ENCODE measurements at regions not wholly inside any gene's neighbourhood (a gene's known extent, or its start where the extent isn't known, plus 50 kb on each side); places are given as distances from the start of the nearest gene placed in this dataset.

- intact Hi-C loops (cut with DNase I), result loop anchor here (5.0 kb wide), 1 partner anchor 1734 kb away; no protein-coding TSS in a partner anchor
- no peak for ATAC-seq
- DNase-seq (ENCODE audit: low spot score), result no peak
Observed at GRCh38 chr1:29543586-29543985, 307.3 kb downstream of the PTPRU start.

- intact Hi-C loops (cut with DNase I), result loop anchor here (5.0 kb wide), 1 partner anchor 1735 kb away; no protein-coding TSS in a partner anchor
- DNase-seq (ENCODE audit: low spot score), result no peak
- ATAC-seq, result no peak
Observed at GRCh38 chr1:29542548-29542947, 306.2 kb downstream of the PTPRU start.

GRCh38 chr1:29541631-29542030 lies 305.3 kb downstream of the PTPRU start:
- intact Hi-C loops (cut with DNase I), result loop anchor here (5.0 kb wide), 1 partner anchor 1736 kb away; no protein-coding TSS in a partner anchor
- peak; percentile 5 for DNase-seq (ENCODE audit: low spot score)
- ATAC-seq, result no peak

- no peak for ATAC-seq
- intact Hi-C loops (cut with DNase I), result loop anchor here (5.0 kb wide), 1 partner anchor 1736 kb away; no protein-coding TSS in a partner anchor
- DNase-seq (ENCODE audit: low spot score), result peak; percentile 26
Observed at GRCh38 chr1:29540801-29541357, 304.6 kb downstream of the PTPRU start.

- intact Hi-C loops (cut with DNase I), result loop anchor here (5.0 kb wide), 1 partner anchor 1737 kb away; no protein-coding TSS in a partner anchor
- DNase-seq (ENCODE audit: low spot score) (peak; percentile 18), ATAC-seq (no peak)
Observed at GRCh38 chr1:29539971-29540370, 303.6 kb downstream of the PTPRU start.

- DNase-seq (ENCODE audit: low spot score) (no peak), ATAC-seq (no peak)
- intact Hi-C loops (cut with DNase I), result no loop called here
Observed at GRCh38 chr1:29538586-29538985, 302.3 kb downstream of the PTPRU start.

GRCh38 chr1:29532751-29533150 lies 296.4 kb downstream of the PTPRU start:
- DNase-seq (ENCODE audit: low spot score) (peak; percentile 6), ATAC-seq (no peak)
- intact Hi-C loops (cut with DNase I), result no loop called here

- peak; percentile 23 for DNase-seq (ENCODE audit: low spot score)
- intact Hi-C loops (cut with DNase I), result no loop called here
- ATAC-seq, result no peak
Observed at GRCh38 chr1:29532285-29532684, 296.0 kb downstream of the PTPRU start.

GRCh38 chr1:29531596-29531995 lies 295.3 kb downstream of the PTPRU start:
- ATAC-seq (no peak), DNase-seq (ENCODE audit: low spot score) (peak; percentile 17)
- intact Hi-C loops (cut with DNase I), result no loop called here

GRCh38 chr1:29529677-29530278 lies 293.5 kb downstream of the PTPRU start:
- ATAC-seq, result no peak
- DNase-seq (ENCODE audit: low spot score), result no peak
- intact Hi-C loops (cut with DNase I), result no loop called here

- DNase-seq (ENCODE audit: low spot score), result peak; percentile 51
- ATAC-seq, result peak; percentile 80
- intact Hi-C loops (cut with DNase I), result no loop called here
Observed at GRCh38 chr1:29527314-29528004, 291.1 kb downstream of the PTPRU start.

GRCh38 chr1:29525941-29526340 lies 289.6 kb downstream of the PTPRU start:
- intact Hi-C loops (cut with DNase I), result no loop called here
- peak; percentile 14 for DNase-seq (ENCODE audit: low spot score)
- ATAC-seq, result no peak

- DNase-seq (ENCODE audit: low spot score) (peak; percentile 49), ATAC-seq (no peak)
- intact Hi-C loops (cut with DNase I), result no loop called here
Observed at GRCh38 chr1:29524285-29525065, 288.2 kb downstream of the PTPRU start.

GRCh38 chr1:29523576-29523975 lies 287.3 kb downstream of the PTPRU start:
- ATAC-seq (no peak), DNase-seq (ENCODE audit: low spot score) (peak; percentile 12)
- intact Hi-C loops (cut with DNase I), result no loop called here

GRCh38 chr1:29523136-29523535 lies 286.8 kb downstream of the PTPRU start:
- intact Hi-C loops (cut with DNase I), result no loop called here
- ATAC-seq, result no peak

GRCh38 chr1:29521811-29522580 lies 285.7 kb downstream of the PTPRU start:
- intact Hi-C loops (cut with DNase I), result no loop called here
- DNase-seq (ENCODE audit: low spot score) (peak; percentile 47), ATAC-seq (no peak)

More at GRCh38 chr1:29523136-29523535, 286.8 kb downstream of the PTPRU start:
- no peak for DNase-seq (ENCODE audit: low spot score)

- ATAC-seq (no peak), DNase-seq (ENCODE audit: low spot score) (no peak)
- intact Hi-C loops (cut with DNase I), result no loop called here
Observed at GRCh38 chr1:29521438-29521715, 285.1 kb downstream of the PTPRU start.

GRCh38 chr1:29520571-29521437 lies 284.5 kb downstream of the PTPRU start:
- DNase-seq (ENCODE audit: low spot score) (peak; percentile 25), ATAC-seq (no peak)
- intact Hi-C loops (cut with DNase I), result no loop called here

All from sciatic nerve (tissue), 2 donors.